ENCODE measurements at regions not wholly inside any gene's neighbourhood (a gene's known extent, or its start where the extent isn't known, plus 50 kb on each side); places are given as distances from the start of the nearest gene placed in this dataset.

DNA sequence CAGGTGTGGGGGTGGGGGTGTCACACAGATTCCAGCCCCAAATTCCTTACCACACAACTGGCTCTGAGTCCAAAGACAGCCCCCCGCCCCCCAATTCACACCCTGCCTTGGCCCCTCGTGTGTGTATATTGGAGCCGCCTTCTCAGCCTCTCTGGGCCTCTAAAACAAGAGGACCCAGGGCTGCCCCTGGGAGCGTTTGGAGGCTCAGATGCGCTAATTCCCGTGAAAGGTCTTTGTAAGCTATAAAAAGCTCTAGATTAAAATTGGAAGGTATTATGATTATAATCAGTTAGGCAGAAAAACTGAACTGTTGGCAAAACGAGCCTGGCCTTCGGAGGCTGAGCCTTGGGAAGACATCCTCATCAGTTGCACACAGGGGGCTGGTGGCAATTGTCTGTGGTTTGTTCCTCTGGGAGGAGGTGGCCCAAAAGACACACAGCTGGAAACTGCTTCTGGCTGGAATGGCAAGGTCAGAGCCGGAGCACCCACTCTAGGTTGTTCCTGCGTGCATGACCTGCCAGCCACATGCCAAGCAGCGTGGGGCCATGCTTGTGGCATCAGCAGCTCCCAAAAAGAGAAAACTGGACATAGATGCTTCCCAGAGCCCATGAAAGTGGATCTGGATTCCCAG is 118.5 kb downstream of the PHETA1 start:
- TF ChIP-seq, protein P1, sequence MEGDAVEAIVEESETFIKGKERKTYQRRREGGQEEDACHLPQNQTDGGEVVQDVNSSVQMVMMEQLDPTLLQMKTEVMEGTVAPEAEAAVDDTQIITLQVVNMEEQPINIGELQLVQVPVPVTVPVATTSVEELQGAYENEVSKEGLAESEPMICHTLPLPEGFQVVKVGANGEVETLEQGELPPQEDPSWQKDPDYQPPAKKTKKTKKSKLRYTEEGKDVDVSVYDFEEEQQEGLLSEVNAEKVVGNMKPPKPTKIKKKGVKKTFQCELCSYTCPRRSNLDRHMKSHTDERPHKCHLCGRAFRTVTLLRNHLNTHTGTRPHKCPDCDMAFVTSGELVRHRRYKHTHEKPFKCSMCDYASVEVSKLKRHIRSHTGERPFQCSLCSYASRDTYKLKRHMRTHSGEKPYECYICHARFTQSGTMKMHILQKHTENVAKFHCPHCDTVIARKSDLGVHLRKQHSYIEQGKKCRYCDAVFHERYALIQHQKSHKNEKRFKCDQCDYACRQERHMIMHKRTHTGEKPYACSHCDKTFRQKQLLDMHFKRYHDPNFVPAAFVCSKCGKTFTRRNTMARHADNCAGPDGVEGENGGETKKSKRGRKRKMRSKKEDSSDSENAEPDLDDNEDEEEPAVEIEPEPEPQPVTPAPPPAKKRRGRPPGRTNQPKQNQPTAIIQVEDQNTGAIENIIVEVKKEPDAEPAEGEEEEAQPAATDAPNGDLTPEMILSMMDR (IDR thresholded peaks at IDR 0.05): no peak
- no peak for TF ChIP-seq EZH2 (IDR thresholded peaks at IDR 0.05; ENCODE audit: borderline replicate concordance, insufficient read depth, low read depth, low read length, poor library complexity, severe bottlenecking)
